ENCODE measurements at regions not wholly inside any gene's neighbourhood (a gene's known extent, or its start where the extent isn't known, plus 50 kb on each side); places are given as distances from the start of the nearest gene placed in this dataset.

DNA sequence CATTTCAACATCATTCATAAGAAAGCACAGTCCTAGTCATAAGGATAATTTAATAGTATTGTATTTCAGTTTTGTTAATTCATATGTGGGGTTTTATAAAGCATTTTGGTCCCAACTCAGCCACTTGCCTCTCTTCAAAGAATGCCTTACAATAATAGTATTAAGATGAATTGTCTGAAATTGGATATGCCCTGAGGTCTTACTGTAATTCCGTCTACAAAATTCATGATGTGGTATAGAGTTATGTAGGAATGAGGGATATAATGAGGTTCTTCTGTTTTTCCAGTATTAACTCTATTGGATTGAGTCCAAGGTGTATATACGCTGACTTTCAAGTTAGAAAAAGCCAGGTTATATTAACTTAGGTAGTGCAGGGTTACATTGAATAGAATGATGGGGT is 177.0 kb downstream of the GOLIM4 start:
- Histone ChIP-seq H3K23ac (ENCODE audit: low read depth, low read length, poor library complexity) (no peak overlapping the region), H3K27me3 (ENCODE audit: control insufficient read depth in 3 of 3, insufficient read depth in 3 of 3, low read depth in 1 of 3, low read length in 3 of 3) (no peaks in the 10 kb centered on the region), H3K14ac (ENCODE audit: low read length) (no peak overlapping the region), H4K91ac (ENCODE audit: low read depth, low read length, poor library complexity) (no peak overlapping the region), H2BK5ac (ENCODE audit: low read length) (no peak overlapping the region), H3K9ac (ENCODE audit: low read depth, low read length, poor library complexity) (no peak overlapping the region), H3K4me3 (ENCODE audit: low read length in 2 of 2) (no peak overlapping the region), H2BK15ac (ENCODE audit: low read length) (no peak overlapping the region), H2BK120ac (ENCODE audit: low read depth, low read length) (no peak overlapping the region), H2BK12ac (ENCODE audit: low read length) (no peak overlapping the region), H3K79me1 (ENCODE audit: low read depth, low read length) (no peaks in the 10 kb centered on the region), H3K27ac (replicated peaks; ENCODE audit: low read length) (no peak overlapping the region), H3K4me2 (ENCODE audit: insufficient read depth, low read length, poor library complexity, severe bottlenecking) (no peak overlapping the region), H2AFZ (ENCODE audit: low read length) (no peak overlapping the region), H2AK5ac (ENCODE audit: low read depth, low read length) (no peak overlapping the region), H4K8ac (ENCODE audit: low read depth, low read length) (no peak overlapping the region), H3K18ac (ENCODE audit: low read length) (no peak overlapping the region), H3K4me1 (ENCODE audit: control insufficient read depth in 2 of 2, insufficient read depth in 1 of 2, low read depth in 1 of 2, low read length in 2 of 2) (no peaks in the 10 kb centered on the region), H3K36me3 (replicated peaks in 1 of 2; ENCODE audit: control insufficient read depth in 2 of 2, insufficient read depth in 2 of 2, low read length in 2 of 2) (no peaks in the 10 kb centered on the region), H3K4ac (ENCODE audit: low read length) (no peak overlapping the region), H3K9me3 (replicated peaks in 1 of 2; ENCODE audit: control insufficient read depth in 2 of 2, insufficient read depth in 1 of 2, low read depth in 1 of 2, low read length in 2 of 2) (no peaks in the 10 kb centered on the region)
- DNase-seq (ENCODE audit: low spot score): no peak
- WGBS, 2 donors (ENCODE audit: extremely low coverage in 2 of 2, insufficient read length in 2 of 2, insufficient replicate concordance in 1 of 2): no CpG with 5 or more reads among the region's 2 CpGs

DNA sequence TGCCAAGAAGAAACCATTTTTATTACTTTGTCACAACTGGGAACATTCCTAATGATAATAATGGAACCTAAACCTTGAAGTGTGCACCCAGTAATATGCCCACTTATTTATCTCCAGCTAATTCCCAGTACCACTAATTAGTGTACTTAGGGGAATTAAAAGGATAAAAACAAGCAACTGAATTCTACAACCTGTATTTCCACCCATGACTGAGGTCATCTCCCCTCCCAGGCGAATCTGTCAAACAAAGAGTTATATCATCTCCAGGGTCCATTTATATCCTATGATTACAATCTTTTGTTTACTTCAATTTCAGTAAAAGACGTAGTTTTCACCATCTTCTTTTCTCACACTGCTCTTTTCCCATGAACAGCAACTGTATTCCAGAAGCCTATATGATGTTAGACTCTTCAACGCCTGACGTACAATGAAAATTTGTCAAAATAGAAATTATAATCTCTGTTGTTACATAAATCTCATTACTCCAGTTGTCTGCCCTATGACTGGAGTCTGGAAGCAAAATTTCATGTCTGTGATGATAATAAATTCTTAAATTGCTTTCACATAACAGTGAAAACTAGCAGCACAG is 177.6 kb downstream of the GOLIM4 start:
- Histone ChIP-seq H4K8ac (ENCODE audit: low read depth, low read length) (no peak overlapping the region), H2BK15ac (ENCODE audit: low read length) (no peak overlapping the region), H4K91ac (ENCODE audit: low read depth, low read length, poor library complexity) (no peak overlapping the region), H2BK5ac (ENCODE audit: low read length) (no peak overlapping the region), H3K4me3 (ENCODE audit: low read length in 2 of 2) (no peak overlapping the region), H3K27ac (replicated peaks; ENCODE audit: low read length) (no peak overlapping the region), H3K4me1 (ENCODE audit: control insufficient read depth in 2 of 2, insufficient read depth in 1 of 2, low read depth in 1 of 2, low read length in 2 of 2) (no peaks in the 10 kb centered on the region), H3K27me3 (ENCODE audit: control insufficient read depth in 3 of 3, insufficient read depth in 3 of 3, low read depth in 1 of 3, low read length in 3 of 3) (no peaks in the 10 kb centered on the region), H3K18ac (ENCODE audit: low read length) (no peak overlapping the region), H2BK120ac (ENCODE audit: low read depth, low read length) (no peak overlapping the region), H3K36me3 (replicated peaks in 1 of 2; ENCODE audit: control insufficient read depth in 2 of 2, insufficient read depth in 2 of 2, low read length in 2 of 2) (no peaks in the 10 kb centered on the region), H2AFZ (ENCODE audit: low read length) (no peak overlapping the region), H3K23ac (ENCODE audit: low read depth, low read length, poor library complexity) (no peak overlapping the region), H3K4ac (ENCODE audit: low read length) (no peak overlapping the region), H3K14ac (ENCODE audit: low read length) (no peak overlapping the region), H2BK12ac (ENCODE audit: low read length) (no peak overlapping the region), H3K79me1 (ENCODE audit: low read depth, low read length) (no peaks in the 10 kb centered on the region), H2AK5ac (ENCODE audit: low read depth, low read length) (no peak overlapping the region), H3K4me2 (ENCODE audit: insufficient read depth, low read length, poor library complexity, severe bottlenecking) (no peak overlapping the region), H3K9me3 (replicated peaks in 1 of 2; ENCODE audit: control insufficient read depth in 2 of 2, insufficient read depth in 1 of 2, low read depth in 1 of 2, low read length in 2 of 2) (no peaks in the 10 kb centered on the region), H3K9ac (ENCODE audit: low read depth, low read length, poor library complexity) (no peak overlapping the region)
- DNase-seq (ENCODE audit: low spot score): no peak
- no CpG with 5 or more reads among the region's 4 CpGs for WGBS, 2 donors (ENCODE audit: extremely low coverage in 2 of 2, insufficient read length in 2 of 2, insufficient replicate concordance in 1 of 2)

DNA sequence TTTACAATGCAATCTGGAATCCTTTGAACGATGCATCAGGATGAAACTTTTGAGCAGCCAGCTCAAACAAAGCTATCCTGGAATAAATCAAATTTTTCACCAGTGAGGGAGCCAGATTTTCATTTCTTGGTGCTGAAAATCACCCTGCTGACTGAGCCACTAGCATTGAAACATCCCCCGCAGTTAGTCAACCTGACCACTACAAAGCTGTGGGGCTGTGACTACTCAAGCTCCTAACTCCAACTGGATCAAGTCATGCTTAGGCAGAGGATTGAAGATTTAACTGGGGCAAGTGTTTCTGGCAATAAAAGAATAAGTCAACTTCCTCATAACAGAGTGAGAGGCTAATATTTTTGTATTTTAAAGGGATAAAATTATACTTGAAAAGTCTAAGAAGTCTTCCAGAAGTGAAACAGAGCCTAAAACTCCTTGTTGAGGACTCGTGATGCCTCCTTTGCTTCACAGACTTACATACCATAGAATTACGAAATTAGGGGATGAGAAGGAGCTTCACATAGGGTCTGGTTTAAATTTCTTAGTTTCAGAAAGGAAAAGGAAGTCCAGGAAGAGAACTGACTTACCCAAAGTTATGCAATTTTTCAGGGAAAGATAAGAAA is 177.8 kb downstream of the SERPINI1 start:
- Histone ChIP-seq H2BK15ac (ENCODE audit: low read length) (no peak overlapping the region), H2AFZ (ENCODE audit: low read length) (no peak overlapping the region), H3K23ac (ENCODE audit: low read depth, low read length, poor library complexity) (no peak overlapping the region), H4K8ac (ENCODE audit: low read depth, low read length) (no peak overlapping the region), H2AK5ac (ENCODE audit: low read depth, low read length) (no peak overlapping the region), H3K4me3 (ENCODE audit: low read length in 2 of 2) (no peak overlapping the region), H3K4me1 (ENCODE audit: control insufficient read depth in 2 of 2, insufficient read depth in 1 of 2, low read depth in 1 of 2, low read length in 2 of 2) (no peaks in the 10 kb centered on the region), H3K36me3 (replicated peaks in 1 of 2; ENCODE audit: control insufficient read depth in 2 of 2, insufficient read depth in 2 of 2, low read length in 2 of 2) (no peaks in the 10 kb centered on the region), H3K9me3 (replicated peaks in 1 of 2; ENCODE audit: control insufficient read depth in 2 of 2, insufficient read depth in 1 of 2, low read depth in 1 of 2, low read length in 2 of 2) (no peaks in the 10 kb centered on the region), H3K9ac (ENCODE audit: low read depth, low read length, poor library complexity) (no peak overlapping the region), H3K79me1 (ENCODE audit: low read depth, low read length) (no peaks in the 10 kb centered on the region), H2BK120ac (ENCODE audit: low read depth, low read length) (no peak overlapping the region), H4K91ac (ENCODE audit: low read depth, low read length, poor library complexity) (no peak overlapping the region), H3K27me3 (ENCODE audit: control insufficient read depth in 3 of 3, insufficient read depth in 3 of 3, low read depth in 1 of 3, low read length in 3 of 3) (no peaks in the 10 kb centered on the region), H2BK12ac (ENCODE audit: low read length) (no peak overlapping the region), H2BK5ac (ENCODE audit: low read length) (no peak overlapping the region), H3K4ac (ENCODE audit: low read length) (no peak overlapping the region), H3K27ac (replicated peaks; ENCODE audit: low read length) (no peak overlapping the region), H3K4me2 (ENCODE audit: insufficient read depth, low read length, poor library complexity, severe bottlenecking) (no peak overlapping the region), H3K14ac (ENCODE audit: low read length) (no peak overlapping the region), H3K18ac (ENCODE audit: low read length) (no peak overlapping the region)
- no peak for DNase-seq (ENCODE audit: low spot score)
- no CpG with 5 or more reads among the region's 4 CpGs for WGBS, 2 donors (ENCODE audit: extremely low coverage in 2 of 2, insufficient read length in 2 of 2, insufficient replicate concordance in 1 of 2)

DNA sequence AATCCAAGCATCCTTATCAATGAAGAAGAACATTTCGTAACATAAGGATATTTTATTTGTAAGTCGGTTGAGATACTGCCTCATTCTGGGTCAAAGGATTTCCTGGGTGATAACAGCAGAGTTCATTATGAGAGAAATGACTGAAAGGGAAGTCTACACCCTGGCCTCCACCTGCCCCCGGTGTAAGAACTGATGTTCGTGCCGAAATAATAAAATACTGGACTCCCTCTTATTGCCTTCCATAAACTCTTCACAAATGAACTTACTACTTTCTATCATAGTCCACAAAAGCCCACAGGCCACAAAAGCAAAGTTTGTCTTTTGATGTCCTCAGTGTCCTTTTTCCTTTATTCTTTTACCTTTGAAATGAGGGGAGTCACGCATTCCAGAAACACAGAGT is 174.4 kb downstream of the SERPINI1 start:
- H3K4ac ChIP-seq (ENCODE audit: low read length): no peak overlapping the region
- H2BK120ac ChIP-seq (ENCODE audit: low read depth, low read length): no peak overlapping the region
- no peaks in the 10 kb centered on the region for H3K79me1 ChIP-seq (ENCODE audit: low read depth, low read length)
- no peak overlapping the region for H3K18ac ChIP-seq (ENCODE audit: low read length)
- WGBS, 2 donors (ENCODE audit: extremely low coverage in 2 of 2, insufficient read length in 2 of 2, insufficient replicate concordance in 1 of 2): no CpG with 5 or more reads among the region's 6 CpGs
- no peak overlapping the region for H3K9ac ChIP-seq (ENCODE audit: low read depth, low read length, poor library complexity)
- H2BK12ac ChIP-seq (ENCODE audit: low read length): no peak overlapping the region
- no peaks in the 10 kb centered on the region for H3K4me1 ChIP-seq (ENCODE audit: control insufficient read depth in 2 of 2, insufficient read depth in 1 of 2, low read depth in 1 of 2, low read length in 2 of 2)
- no peak overlapping the region for H3K27ac ChIP-seq (replicated peaks; ENCODE audit: low read length)
- H3K27me3 ChIP-seq (ENCODE audit: control insufficient read depth in 3 of 3, insufficient read depth in 3 of 3, low read depth in 1 of 3, low read length in 3 of 3): no peaks in the 10 kb centered on the region
- H2AK5ac ChIP-seq (ENCODE audit: low read depth, low read length): no peak overlapping the region
- no peak overlapping the region for H3K4me2 ChIP-seq (ENCODE audit: insufficient read depth, low read length, poor library complexity, severe bottlenecking)
- H3K9me3 ChIP-seq (replicated peaks in 1 of 2; ENCODE audit: control insufficient read depth in 2 of 2, insufficient read depth in 1 of 2, low read depth in 1 of 2, low read length in 2 of 2): no peaks in the 10 kb centered on the region
- H3K4me3 ChIP-seq (ENCODE audit: low read length in 2 of 2): no peak overlapping the region
- DNase-seq (ENCODE audit: low spot score): no peak
- no peaks in the 10 kb centered on the region for H3K36me3 ChIP-seq (replicated peaks in 1 of 2; ENCODE audit: control insufficient read depth in 2 of 2, insufficient read depth in 2 of 2, low read length in 2 of 2)
- no peak overlapping the region for H4K91ac ChIP-seq (ENCODE audit: low read depth, low read length, poor library complexity)
- no peak overlapping the region for H4K8ac ChIP-seq (ENCODE audit: low read depth, low read length)
- no peak overlapping the region for H2BK5ac ChIP-seq (ENCODE audit: low read length)
- peak overlapping the region; percentile 36 for H2AFZ ChIP-seq (ENCODE audit: low read length)
- no peak overlapping the region for H2BK15ac ChIP-seq (ENCODE audit: low read length)
- H3K23ac ChIP-seq (ENCODE audit: low read depth, low read length, poor library complexity): no peak overlapping the region
- no peak overlapping the region for H3K14ac ChIP-seq (ENCODE audit: low read length)

Measured in neuronal stem cell (in vitro differentiated cells).